GM21723 (cell line): ENCODE measurements at regions not wholly inside any gene's neighbourhood (a gene's known extent, or its start where the extent isn't known, plus 50 kb on each side); places are given as distances from the start of the nearest gene placed in this dataset.

ENCODE experiments used
- ATAC-seq: cut with Tn5 transposase; IDR thresholded peaks from one replicate; pipeline ENCODE4 v1.9.1; 2021; ENCODE audit warnings: mild to moderate bottlenecking, moderate library complexity; ENCODE audit not compliant: unreplicated experiment

DNA sequence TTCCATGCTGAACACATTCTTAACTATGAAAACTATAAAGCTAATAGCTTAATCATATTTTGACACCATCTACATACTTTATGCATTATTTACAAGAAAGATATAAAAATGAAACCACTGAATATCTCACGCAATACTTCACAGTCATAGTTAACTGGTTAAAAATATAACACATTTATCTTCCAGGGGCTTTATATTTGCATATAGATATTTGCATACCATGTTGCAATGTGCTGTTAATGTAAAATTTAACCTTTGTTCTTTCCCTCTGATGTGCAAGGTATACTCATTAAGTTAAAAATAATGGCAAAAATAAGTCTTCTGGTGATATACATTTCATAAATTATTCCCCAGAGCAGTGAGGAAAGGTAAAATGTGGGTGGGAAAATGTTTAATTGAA lies 76.9 kb upstream of the MGMT start:
- ATAC-seq: no peak

DNA sequence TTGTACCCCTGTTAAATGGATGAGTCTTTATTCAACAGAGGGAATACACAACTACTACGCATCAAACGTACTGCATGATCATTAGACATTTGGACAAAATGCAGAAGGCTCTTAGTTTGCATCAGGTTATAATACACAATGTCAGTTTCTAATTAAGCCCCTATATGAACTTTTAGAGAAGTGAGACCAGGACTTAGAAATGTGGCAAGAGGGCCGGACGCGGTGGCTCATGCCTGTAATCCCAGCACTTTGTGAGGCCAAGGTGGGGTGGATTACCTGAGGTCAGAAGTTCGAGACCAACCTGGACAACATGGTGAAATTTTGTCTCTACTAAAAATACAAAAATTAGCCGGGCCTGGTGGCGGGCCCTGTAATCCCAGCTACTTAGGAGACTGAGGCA lies 76.3 kb upstream of the MGMT start:
- ATAC-seq: no peak

- ATAC-seq: no peak
Observed at GRCh38 chr10:129391464-129391863, 75.6 kb upstream of the MGMT start.

GRCh38 chr10:129392855-129393254 lies 74.2 kb upstream of the MGMT start:
- ATAC-seq: no peak

GRCh38 chr10:129393812-129394211 lies 73.2 kb upstream of the MGMT start:
- ATAC-seq: no peak

- no peak for ATAC-seq
Observed at GRCh38 chr10:129394518-129395328, 72.3 kb upstream of the MGMT start.

GRCh38 chr10:129396021-129396722 lies 70.9 kb upstream of the MGMT start:
- ATAC-seq: no peak

- ATAC-seq: no peak
Observed at GRCh38 chr10:129397198-129397974, 69.7 kb upstream of the MGMT start.

DNA sequence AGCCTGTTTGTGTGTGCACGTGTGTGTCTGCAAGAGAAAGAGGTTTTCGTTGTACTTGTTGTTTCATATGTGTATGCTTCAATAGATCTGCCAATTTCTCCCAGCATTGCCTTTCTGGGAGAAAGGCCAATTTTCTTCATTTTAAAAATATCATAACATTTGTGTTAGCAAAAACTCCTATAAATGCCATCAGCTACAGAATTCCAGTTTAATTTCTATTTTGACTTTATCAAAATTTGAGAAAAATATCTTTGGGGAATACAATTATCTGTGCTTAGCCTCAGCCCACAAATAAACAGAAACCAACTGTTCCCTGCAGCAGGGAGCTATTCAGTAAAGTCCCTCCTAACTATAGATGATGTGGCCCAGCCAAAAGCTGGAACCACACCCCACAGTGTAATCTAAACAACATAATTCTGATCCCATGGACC lies 68.3 kb upstream of the MGMT start:
- ATAC-seq: no peak

- ATAC-seq: no peak
Observed at GRCh38 chr10:129400426-129400825, 66.6 kb upstream of the MGMT start.

- no peak for ATAC-seq
Observed at GRCh38 chr10:129402459-129402858, 64.6 kb upstream of the MGMT start.

- ATAC-seq: no peak
Observed at GRCh38 chr10:129404091-129404490, 63.0 kb upstream of the MGMT start.

GRCh38 chr10:129405389-129405788 lies 61.7 kb upstream of the MGMT start:
- ATAC-seq: no peak

GRCh38 chr10:129410688-129411392 lies 56.2 kb upstream of the MGMT start:
- ATAC-seq: no peak

GRCh38 chr10:129411393-129411705 lies 55.7 kb upstream of the MGMT start:
- no peak for ATAC-seq

DNA sequence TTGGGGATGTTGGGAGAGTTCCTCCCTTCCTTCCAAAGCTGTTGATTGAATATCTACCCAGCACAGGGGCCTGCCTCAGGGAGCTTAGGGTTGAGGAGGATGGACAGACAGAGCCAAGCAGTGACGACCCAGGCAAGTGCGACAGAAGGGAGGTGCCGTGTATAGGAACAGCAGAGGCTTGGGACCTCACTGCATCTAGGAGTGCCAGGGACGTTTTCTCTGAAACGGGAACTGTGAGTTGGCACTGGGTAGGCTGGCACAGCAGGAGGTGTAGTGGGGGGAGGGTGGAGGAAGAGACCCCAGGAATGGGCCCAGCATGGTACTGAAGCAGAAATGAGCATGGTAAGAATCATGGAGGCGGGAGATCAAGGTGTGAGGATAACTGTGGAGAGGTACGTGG lies 55.3 kb upstream of the MGMT start:
- no peak for ATAC-seq

DNA sequence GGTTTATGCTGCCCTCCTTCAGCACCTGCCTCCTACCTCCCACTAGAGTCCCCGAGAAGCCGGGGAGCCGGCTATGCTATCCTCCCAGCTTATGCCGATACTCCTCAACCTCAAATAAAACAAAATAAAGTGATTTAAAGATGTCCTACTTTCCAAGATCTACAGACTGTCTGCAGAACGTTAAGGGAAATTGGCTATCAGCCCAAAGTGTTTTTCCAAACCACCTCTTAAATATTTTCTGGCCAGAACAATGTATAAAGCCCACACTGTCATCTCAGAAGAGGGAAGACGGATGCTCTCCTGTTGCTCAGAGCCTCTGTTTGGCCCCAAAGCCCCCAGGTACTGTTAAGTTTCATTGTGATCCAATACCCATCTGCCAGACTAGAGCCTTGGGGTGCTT lies 54.0 kb upstream of the MGMT start:
- no peak for ATAC-seq

DNA sequence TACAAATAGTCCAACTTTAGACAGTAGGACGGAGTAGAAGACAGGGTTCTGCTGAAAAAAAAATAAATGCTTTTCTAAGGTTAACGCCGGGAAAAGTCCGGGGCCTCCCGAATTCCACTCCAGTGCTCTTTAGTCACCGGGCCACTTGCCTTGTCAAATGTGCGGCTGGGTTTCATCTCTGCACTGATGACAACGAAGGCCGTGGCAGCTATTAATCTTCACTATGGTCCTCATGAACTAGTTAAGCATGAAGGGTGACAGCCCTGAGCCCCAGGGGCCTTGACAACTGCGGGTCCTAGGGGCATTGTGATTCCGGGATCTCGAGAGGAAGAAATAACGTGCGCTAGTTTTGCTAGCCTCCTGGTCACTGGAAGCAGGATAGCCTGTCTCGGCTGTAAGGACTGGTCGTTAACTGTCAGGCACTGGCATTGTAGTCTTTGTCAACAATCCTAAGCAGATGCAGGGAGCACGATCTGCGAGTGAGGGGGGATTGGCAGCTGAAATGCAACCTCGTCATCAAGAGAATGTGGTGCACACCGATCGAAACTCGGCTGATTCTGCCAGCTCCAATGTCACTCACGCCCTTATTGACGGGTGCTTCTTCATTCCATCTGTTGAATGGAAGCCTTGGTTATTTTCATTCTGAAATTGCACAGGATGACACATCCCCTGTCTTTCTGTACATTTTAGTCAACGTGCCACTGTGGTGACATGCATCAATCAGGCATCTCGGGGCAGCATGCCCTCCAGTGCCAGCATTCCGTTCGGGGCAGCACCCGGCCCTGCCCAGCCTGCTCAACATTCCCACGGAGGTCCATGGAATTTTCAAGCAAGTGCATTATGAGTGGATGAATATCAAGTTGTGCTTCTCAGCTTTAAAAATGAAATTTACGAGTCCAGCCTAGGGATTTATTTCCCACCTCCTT lies 51.6 kb upstream of the MGMT start:
- ATAC-seq: no peak

DNA sequence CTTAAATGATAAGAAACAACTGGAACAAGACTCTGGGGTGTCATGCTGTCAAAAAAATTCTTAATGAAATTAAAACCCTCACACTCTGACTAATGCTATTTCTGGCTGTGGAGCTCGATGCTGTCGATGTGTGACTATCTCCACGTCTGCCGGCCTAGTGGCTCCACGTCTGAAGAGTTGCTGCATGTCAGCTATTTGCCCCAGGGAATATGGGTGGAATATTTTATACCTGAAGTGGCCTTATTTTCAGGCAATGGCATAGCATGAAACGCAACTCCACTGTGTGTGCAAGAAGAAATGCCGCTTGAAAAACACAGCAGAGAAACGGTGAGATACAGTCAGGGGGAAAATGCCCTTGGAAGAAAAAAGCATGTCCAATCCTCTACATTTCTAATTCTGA lies 50.9 kb upstream of the MGMT start:
- ATAC-seq: no peak
